NB4 (cell line): ENCODE measurements at regions not wholly inside any gene's neighbourhood (a gene's known extent, or its start where the extent isn't known, plus 50 kb on each side); places are given as distances from the start of the nearest gene placed in this dataset.
A peak's percentile ranks its signal among the peaks of the same experiment; 100 is the strongest.

ENCODE experiments used
- DNase-seq: peaks from one replicate; pipeline ENCODE4 v3.0.0; 2010; ENCODE audit warnings: low read depth
- H3K4me3 ChIP-seq: one replicate; pipeline ENCODE4 v1.5.1; 2011; ENCODE audit warnings: mild to moderate bottlenecking, low read depth, low read length, moderate library complexity
- MYC ChIP-seq: IDR thresholded peaks from 2 replicates; pipeline ENCODE4 v1.6.1; 2011; ENCODE audit warnings: low read depth, low read length
- POLR2A ChIP-seq: IDR thresholded peaks from 2 replicates; pipeline ENCODE4 v1.6.1; 2011; ENCODE audit warnings: mild to moderate bottlenecking; ENCODE audit not compliant: insufficient read length; ENCODE audit errors: extremely low read depth
- TF ChIP-seq, protein P1 (sequence below): IDR thresholded peaks from 2 replicates; pipeline ENCODE4 v1.6.1; 2011; ENCODE audit warnings: low read depth, low read length
- TF ChIP-seq, protein P2 (sequence below): IDR thresholded peaks from one replicate; pipeline ENCODE4 v1.5.1; 2012; ENCODE audit warnings: low read depth, low read length

DNA sequence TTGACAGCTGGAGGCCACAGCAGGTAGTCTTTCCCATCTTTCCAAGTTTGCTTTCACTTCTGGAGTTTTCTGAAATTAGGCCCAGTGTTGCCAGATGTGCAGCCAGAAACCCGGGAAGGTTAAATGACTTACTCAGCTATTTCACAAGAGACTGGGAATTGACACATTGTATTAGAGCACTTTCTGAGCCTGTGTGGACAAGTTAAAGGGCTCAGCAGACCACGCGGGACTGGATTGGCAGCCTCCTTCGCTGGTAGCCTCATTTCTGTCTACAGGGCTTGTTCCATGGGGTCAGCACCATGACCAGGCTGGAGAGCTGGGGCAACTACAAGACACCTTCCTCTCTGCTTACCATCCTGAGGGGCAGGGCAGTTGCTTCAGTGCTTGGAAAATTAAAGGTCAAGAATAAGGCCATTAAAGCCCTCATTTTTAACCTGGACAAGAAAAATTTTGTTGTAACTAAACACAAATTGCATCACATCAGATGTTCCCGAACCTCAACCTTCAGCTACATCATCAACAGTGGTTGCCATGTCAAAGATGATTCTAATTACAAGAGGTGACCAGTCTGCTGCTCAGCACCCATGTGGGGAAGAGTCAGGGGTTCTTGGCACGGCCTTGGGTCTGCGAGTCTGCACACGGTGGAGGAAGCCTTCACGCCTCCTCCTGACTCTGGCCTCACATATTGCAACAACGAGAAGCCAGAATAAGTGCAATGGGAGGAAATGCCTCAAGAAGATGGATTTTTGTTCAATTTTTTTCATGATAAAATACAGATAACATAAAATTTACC lies 279.5 kb upstream of the RAB6C start:
- H3K4me3 ChIP-seq, result no peak overlapping the region
- TF ChIP-seq, protein P1, sequence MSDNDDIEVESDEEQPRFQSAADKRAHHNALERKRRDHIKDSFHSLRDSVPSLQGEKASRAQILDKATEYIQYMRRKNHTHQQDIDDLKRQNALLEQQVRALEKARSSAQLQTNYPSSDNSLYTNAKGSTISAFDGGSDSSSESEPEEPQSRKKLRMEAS, result no peak
- TF ChIP-seq, protein P2, sequence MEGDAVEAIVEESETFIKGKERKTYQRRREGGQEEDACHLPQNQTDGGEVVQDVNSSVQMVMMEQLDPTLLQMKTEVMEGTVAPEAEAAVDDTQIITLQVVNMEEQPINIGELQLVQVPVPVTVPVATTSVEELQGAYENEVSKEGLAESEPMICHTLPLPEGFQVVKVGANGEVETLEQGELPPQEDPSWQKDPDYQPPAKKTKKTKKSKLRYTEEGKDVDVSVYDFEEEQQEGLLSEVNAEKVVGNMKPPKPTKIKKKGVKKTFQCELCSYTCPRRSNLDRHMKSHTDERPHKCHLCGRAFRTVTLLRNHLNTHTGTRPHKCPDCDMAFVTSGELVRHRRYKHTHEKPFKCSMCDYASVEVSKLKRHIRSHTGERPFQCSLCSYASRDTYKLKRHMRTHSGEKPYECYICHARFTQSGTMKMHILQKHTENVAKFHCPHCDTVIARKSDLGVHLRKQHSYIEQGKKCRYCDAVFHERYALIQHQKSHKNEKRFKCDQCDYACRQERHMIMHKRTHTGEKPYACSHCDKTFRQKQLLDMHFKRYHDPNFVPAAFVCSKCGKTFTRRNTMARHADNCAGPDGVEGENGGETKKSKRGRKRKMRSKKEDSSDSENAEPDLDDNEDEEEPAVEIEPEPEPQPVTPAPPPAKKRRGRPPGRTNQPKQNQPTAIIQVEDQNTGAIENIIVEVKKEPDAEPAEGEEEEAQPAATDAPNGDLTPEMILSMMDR, result no peak
- TF ChIP-seq POLR2A, result no peak
- TF ChIP-seq MYC, result no peak
- no peak for DNase-seq

DNA sequence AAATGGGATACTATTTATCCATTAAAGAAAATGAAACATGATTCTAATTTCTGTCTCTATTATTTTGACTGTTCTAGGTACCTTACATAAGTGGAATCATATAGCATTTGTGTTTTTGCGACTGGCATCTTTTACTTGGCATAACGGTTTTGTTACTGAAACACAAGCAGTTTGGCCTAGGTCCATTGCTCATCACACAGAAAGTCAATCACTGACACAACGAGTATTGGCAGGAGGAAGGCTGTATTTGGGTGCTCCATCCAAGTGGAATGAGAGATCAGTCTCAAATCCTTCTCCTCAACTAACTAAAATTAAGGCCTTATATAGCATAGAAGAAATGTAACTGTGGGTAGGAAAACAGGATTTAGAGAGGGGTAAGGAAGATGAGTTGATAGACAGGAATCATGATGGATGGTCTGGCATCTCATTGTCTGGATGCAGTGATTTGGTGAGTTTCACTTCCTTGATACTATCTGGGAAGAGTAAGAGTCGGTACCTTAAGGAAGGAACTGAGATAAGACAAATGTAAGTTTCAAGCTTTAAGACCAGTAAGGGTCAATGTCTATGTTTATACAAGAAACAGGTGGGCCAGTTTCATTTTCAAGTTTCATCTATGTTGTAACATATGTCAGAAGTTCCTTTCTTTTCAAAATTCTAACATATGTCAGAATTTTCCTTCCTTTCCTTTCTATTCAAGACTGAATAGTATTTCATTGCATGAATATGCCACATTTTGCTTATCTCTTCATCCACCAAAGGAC lies 276.9 kb upstream of the RAB6C start:
- TF ChIP-seq, protein P1, result no peak
- TF ChIP-seq POLR2A (no peak), MYC (no peak)
- TF ChIP-seq, protein P2, result no peak
- DNase-seq, result no peak
- no peak overlapping the region for H3K4me3 ChIP-seq

DNA sequence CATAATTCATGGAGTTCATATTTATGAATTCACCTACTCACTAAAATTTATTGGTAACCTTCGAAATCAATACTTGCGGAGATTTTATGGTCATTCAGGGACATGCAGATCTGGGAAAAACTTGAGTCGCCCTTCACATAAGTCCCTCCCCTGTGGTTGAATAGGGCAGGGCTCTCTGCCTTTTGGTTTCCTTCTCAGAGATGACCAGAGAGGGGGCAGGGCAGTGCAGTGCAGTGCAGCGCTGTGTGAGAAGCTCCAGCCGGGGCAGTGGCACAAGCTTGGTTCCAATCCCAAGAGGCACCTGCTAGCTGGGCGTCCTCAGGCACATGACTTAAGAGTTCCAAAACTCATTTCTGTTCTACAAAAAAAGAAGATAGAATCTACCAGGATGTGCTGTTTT lies 274.4 kb upstream of the RAB6C start:
- no peak for DNase-seq
- TF ChIP-seq MYC (no peak), POLR2A (no peak)
- TF ChIP-seq, protein P1, result no peak
- TF ChIP-seq, protein P2, result no peak
- H3K4me3 ChIP-seq, result no peak overlapping the region

DNA sequence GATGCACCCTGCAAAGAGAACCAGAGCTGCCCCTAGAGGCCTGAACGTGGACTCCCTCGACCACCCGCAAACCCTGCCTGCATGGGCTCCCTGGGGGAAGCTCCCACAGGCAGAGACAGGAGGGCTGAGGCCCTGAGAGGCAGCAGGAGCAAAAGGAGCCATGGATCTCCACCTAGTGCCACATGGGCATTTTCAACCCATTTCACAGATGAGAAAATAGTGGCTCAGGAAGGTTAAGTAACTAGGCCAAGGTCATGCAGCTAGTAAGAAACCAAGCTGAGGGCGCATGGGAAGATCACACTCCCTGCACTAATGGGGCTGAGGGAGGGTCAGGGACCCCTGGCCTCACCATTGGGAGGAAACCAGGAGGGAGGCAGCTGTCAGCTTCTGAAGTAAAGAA lies 271.7 kb upstream of the RAB6C start:
- H3K4me3 ChIP-seq, result no peak overlapping the region
- no peak for TF ChIP-seq MYC
- no peak for DNase-seq

DNA sequence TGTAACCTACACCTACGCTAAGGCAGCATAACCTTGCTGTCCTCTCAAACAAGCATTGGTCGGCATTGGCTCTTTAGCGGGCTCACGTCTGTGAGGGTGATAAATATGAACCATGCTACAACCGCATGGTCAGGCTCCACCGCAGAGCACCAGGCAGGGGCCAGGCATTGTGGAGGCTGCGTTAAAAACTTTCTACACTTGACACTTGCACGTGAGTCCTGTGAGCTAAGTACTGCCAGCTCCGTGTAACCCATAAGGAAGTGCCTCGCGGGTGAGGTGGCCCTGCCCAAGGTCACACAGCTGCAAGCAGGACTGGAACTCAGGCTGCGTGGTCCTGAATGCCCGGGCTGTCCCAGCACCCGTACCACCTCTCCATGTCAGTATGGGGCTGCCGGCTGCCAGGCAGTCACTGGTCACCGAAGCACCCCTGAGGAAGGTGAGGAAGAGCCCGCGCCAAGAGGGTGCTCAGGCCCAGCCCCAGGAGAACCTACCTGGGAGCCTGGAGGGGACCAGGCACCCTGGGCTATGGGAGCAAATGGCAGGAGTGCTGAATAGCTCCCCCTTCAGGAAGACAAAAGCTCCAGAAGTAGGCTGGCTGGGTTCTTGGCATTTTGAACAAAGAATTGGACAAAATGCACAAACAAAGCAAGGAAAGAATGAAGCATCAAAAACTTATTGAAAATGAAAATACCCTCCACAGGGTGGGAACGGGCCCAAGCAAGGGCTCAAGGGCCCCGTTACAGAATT lies 271.1 kb upstream of the RAB6C start:
- TF ChIP-seq, protein P1, result no peak
- TF ChIP-seq, protein P2, result peak; percentile 22
- no peak overlapping the region for H3K4me3 ChIP-seq
- no peak for DNase-seq
